ENCODE measurements at regions not wholly inside any gene's neighbourhood (a gene's known extent, or its start where the extent isn't known, plus 50 kb on each side); places are given as distances from the start of the nearest gene placed in this dataset.
"Not testable (repeated sequence)": the region's sequence is repeated elsewhere in the genome, so short reads cannot be mapped to it uniquely, and the experiment has no call there.

DNA sequence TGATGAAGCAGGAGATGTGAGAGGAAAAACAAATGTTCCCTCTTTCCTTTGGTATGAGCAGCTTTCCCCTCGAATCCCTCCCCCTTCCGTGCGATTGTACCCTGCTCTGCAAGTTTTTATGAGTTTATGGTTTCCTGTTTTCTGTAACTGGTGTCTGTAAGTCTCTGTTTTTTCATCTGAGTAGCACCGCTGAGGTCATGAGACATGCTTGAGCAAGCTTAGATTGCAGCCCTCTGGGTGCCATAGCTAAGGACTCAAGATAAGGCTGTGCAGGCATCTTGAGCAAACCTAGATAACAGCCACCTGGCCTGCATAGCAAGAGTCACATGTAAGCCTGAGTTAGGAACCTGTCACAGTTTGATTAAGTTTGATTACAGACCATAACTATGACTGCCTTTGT is 165.2 kb upstream of the TGIF2LX start:
- TF ChIP-seq, protein P1, sequence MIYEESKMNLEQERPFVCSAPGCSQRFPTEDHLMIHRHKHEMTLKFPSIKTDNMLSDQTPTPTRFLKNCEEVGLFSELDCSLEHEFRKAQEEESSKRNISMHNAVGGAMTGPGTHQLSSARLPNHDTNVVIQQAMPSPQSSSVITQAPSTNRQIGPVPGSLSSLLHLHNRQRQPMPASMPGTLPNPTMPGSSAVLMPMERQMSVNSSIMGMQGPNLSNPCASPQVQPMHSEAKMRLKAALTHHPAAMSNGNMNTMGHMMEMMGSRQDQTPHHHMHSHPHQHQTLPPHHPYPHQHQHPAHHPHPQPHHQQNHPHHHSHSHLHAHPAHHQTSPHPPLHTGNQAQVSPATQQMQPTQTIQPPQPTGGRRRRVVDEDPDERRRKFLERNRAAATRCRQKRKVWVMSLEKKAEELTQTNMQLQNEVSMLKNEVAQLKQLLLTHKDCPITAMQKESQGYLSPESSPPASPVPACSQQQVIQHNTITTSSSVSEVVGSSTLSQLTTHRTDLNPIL (CRISPR knock-in tag; IDR thresholded peaks at IDR 0.05; ENCODE audit: low read depth): not testable (repeated sequence)
- not testable (repeated sequence) for TF ChIP-seq BACH2 (CRISPR knock-in tag; IDR thresholded peaks at IDR 0.05; ENCODE audit: borderline replicate concordance); RARB (CRISPR knock-in tag; IDR thresholded peaks at IDR 0.05); ZFP30 (CRISPR knock-in tag; IDR thresholded peaks at IDR 0.05); TOX (CRISPR knock-in tag; IDR thresholded peaks at IDR 0.05; ENCODE audit: borderline replicate concordance)
